HCT116 (cell line): ENCODE measurements at regions not wholly inside any gene's neighbourhood (a gene's known extent, or its start where the extent isn't known, plus 50 kb on each side); places are given as distances from the start of the nearest gene placed in this dataset.

Experiments
- ATAC-seq: fragments of 200-7000 bp; cut with Tn5 transposase; 2 replicates; pipeline ENCODE4 v1.9.1; 2020; ENCODE audit warnings: mild to moderate bottlenecking, moderate library complexity
- BruUV-seq: library from RNA; stranded (reverse); fragments of 400-500 nt; replicated peaks from 2 replicates; lab custom pipeline; 2021; lab: Mats Ljungman, UMichigan
- CTCF ChIA-PET: fragments of 300-600 bp; sonication (Branson Sonifier 250); formaldehyde crosslinking; loops from one replicate; lab custom pipeline; 2021; ENCODE audit warnings: antibody characterized with exemption; lab: Charles Lee
- POLR2A ChIA-PET: fragments of 300-600, 350-600 bp; sonication (Branson Sonifier 250); formaldehyde crosslinking; loops from one replicate; lab custom pipeline; 2021; ENCODE audit warnings: antibody characterized with exemption; lab: Charles Lee
- RAD21 ChIA-PET, 2 experiments: fragments of 300-600 bp; sonication (Branson Sonifier 250); formaldehyde crosslinking; loops; one replicate each; lab custom pipeline; 2023; ENCODE audit warnings: low total read pairs in 2 of 2; ENCODE audit not compliant: uncharacterized antibody in 2 of 2, unreplicated experiment in 2 of 2, low non-redundant PET in 1 of 2; lab: Charles Lee
- DNase-seq: peaks from one replicate; pipeline ENCODE4 v3.0.0-alpha.2; 2010; ENCODE audit warnings: low read depth, low spot score
- H2AFZ ChIP-seq: fragments of 200-600 bp; shearing (Covaris generic), sonication (generic); 2 replicates; pipeline ENCODE4 v1.6.1; 2017; ENCODE audit warnings: low read depth, mixed run types, mixed read lengths, antibody characterized with exemption, low read length; ENCODE audit not compliant: poor library complexity, severe bottlenecking
- H3K27ac ChIP-seq: 2 replicates; pipeline ENCODE4 v1.5.1; 2012; ENCODE audit warnings: low read depth, low read length
- H3K27me3 ChIP-seq: fragments of 200-600 bp; sonication (generic); 2 replicates; pipeline ENCODE4 v1.6.1; 2016; ENCODE audit warnings: mixed run types, low read length, mixed read lengths; ENCODE audit not compliant: insufficient read depth
- H3K36me3 ChIP-seq, 2 experiments: fragments of 200-500 bp in 1 of 2; fragments of 200-600 bp in 1 of 2; sonication (Bioruptor generic) in 1 of 2; sonication (generic) in 1 of 2; 2 replicates each; pipeline versions ENCODE4 v1.5.1 to v1.6.1; 2014 to 2016; ENCODE audit warnings: low read length in 2 of 2, inconsistent platforms in 1 of 2, mixed read lengths in 1 of 2, mixed run types in 1 of 2; ENCODE audit not compliant: insufficient read depth in 2 of 2, control insufficient read depth in 1 of 2
- H3K4me1 ChIP-seq, 2 experiments: fragments of 200-600 bp in 1 of 2; sonication (generic) in 1 of 2; 2 replicates each; pipeline versions ENCODE4 v1.5.1 to v1.6.1; 2012 to 2017; ENCODE audit warnings: low read length in 2 of 2, inconsistent platforms in 1 of 2, mild to moderate bottlenecking in 1 of 2, mixed read lengths in 1 of 2, mixed run types in 1 of 2, moderate library complexity in 1 of 2; ENCODE audit not compliant: insufficient read depth in 2 of 2, control insufficient read depth in 1 of 2
- H3K4me2 ChIP-seq: fragments of 200-600 bp; sonication (generic); 2 replicates; pipeline ENCODE4 v1.6.1; 2017; ENCODE audit warnings: mixed run types, low read length, mixed read lengths
- H3K4me3 ChIP-seq, 2 experiments: fragments of 200-600 bp in 1 of 2; sonication (generic) in 1 of 2; replicated peaks in 1 of 2; 2 replicates each; pipeline ENCODE4 v1.5.1; 2011 to 2016; ENCODE audit warnings: low read length in 2 of 2, control low read depth in 1 of 2, low read depth in 1 of 2, mild to moderate bottlenecking in 1 of 2, mixed read lengths in 1 of 2, mixed run types in 1 of 2
- H3K79me2 ChIP-seq: fragments of 200-600 bp; sonication (generic); 2 replicates; pipeline ENCODE4 v1.6.1; 2017; ENCODE audit warnings: mild to moderate bottlenecking, mixed run types, low read length, moderate library complexity, mixed read lengths; ENCODE audit not compliant: insufficient read depth
- H3K9ac ChIP-seq: fragments of 200-600 bp; sonication (generic); 2 replicates; pipeline ENCODE4 v1.6.1; 2016; ENCODE audit warnings: low read length, mixed read lengths
- H3K9me2 ChIP-seq: fragments of 200-600 bp; sonication (generic), shearing (Covaris generic); 2 replicates; pipeline ENCODE4 v1.6.1; 2017; ENCODE audit warnings: mixed run types, mild to moderate bottlenecking, moderate library complexity; ENCODE audit not compliant: insufficient read depth
- H3K9me3 ChIP-seq, 2 experiments: fragments of 200-500 bp in 1 of 2; fragments of 200-600 bp in 1 of 2; sonication (Bioruptor generic) in 1 of 2; sonication (generic) in 1 of 2; 2 replicates each; pipeline ENCODE4 v1.6.1; 2014 to 2017; ENCODE audit warnings: low read length in 2 of 2, mixed read lengths in 2 of 2, inconsistent platforms in 1 of 2, low read depth in 1 of 2, mild to moderate bottlenecking in 1 of 2, mixed run types in 1 of 2, moderate library complexity in 1 of 2; ENCODE audit not compliant: control insufficient read depth in 1 of 2, insufficient read depth in 1 of 2
- H4K20me1 ChIP-seq: fragments of 200-600 bp; sonication (generic), shearing (Covaris generic); 2 replicates; pipeline ENCODE4 v1.6.1; 2017; ENCODE audit warnings: mixed run types, mild to moderate bottlenecking, moderate library complexity; ENCODE audit not compliant: insufficient read depth
- EZH2 ChIP-seq: fragments of 200-600 bp; sonication (generic); IDR thresholded peaks from 2 replicates; pipeline ENCODE4 v1.6.1; 2017; ENCODE audit warnings: antibody characterized with exemption, mixed run types
- SIN3A ChIP-seq: IDR thresholded peaks from 2 replicates; pipeline ENCODE4 v1.6.1; 2012; ENCODE audit warnings: low read depth
- SP1 ChIP-seq: IDR thresholded peaks from 2 replicates; pipeline ENCODE4 v1.6.1; 2012; ENCODE audit warnings: low read depth
- SRF ChIP-seq: IDR thresholded peaks from 2 replicates; pipeline ENCODE4 v1.6.1; 2012; ENCODE audit warnings: low read depth
- TCF7L2 ChIP-seq: IDR thresholded peaks from 2 replicates; pipeline ENCODE4 v1.7.0; 2011; ENCODE audit warnings: borderline replicate concordance, inconsistent platforms; ENCODE audit not compliant: insufficient read depth, insufficient read length; ENCODE audit errors: extremely low read depth
- YY1 ChIP-seq: IDR thresholded peaks from 2 replicates; pipeline ENCODE4 v1.6.1; 2011; ENCODE audit warnings: low read length, low read depth, moderate library complexity, mild to moderate bottlenecking; ENCODE audit not compliant: insufficient replicate concordance; ENCODE audit errors: extremely low read depth
- ZFX ChIP-seq: fragments of 450-650 bp; IDR thresholded peaks from 2 replicates; pipeline ENCODE4 v1.6.1; 2017
- intact Hi-C: fragments of 100-400 bp; cut with micrococcal nuclease; formaldehyde crosslinking; loops from 2 replicates; pipeline ENCODE4 v1.10.0; 2022
- TF ChIP-seq, protein P1 (sequence below), 3 experiments: fragments of 200-600 bp in 1 of 3; sonication (generic) in 1 of 3; IDR thresholded peaks in 2 of 3; conservative IDR thresholded peaks in 1 of 3; 2 replicates each; pipeline ENCODE4 v1.5.1; 2012 to 2017; ENCODE audit warnings: low read depth in 2 of 3, low read length in 2 of 3, antibody characterized with exemption in 1 of 3, borderline replicate concordance in 1 of 3, control low read depth in 1 of 3, mild to moderate bottlenecking in 1 of 3, mixed read lengths in 1 of 3, mixed run types in 1 of 3, moderate library complexity in 1 of 3; ENCODE audit not compliant: insufficient read depth in 1 of 3
- TF ChIP-seq, protein P2 (sequence below): IDR thresholded peaks from 2 replicates; pipeline ENCODE4 v1.6.1; 2012

DNA sequence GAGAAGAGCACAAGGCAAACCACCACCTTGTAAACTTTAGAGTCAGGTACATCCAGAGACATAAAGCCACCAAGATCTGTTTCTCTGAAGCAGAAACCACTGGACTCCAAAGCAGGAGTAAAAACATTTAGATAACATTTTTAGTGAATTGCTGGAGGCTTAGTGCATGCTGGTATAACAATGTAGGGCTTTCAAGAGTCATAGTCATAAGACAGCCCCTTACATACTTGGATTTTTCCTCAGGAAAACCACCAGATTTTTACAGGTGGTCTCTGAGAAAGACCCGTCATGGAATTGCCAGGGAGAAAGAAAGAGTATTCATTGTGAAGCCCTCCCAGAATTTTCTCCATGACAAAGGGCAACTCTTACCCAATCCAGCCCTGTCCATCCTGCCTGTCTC, 434.5 kb upstream of the NAALADL2 start (continued):
- no peak for TF ChIP-seq YY1
- TF ChIP-seq TCF7L2, result no peak

DNA sequence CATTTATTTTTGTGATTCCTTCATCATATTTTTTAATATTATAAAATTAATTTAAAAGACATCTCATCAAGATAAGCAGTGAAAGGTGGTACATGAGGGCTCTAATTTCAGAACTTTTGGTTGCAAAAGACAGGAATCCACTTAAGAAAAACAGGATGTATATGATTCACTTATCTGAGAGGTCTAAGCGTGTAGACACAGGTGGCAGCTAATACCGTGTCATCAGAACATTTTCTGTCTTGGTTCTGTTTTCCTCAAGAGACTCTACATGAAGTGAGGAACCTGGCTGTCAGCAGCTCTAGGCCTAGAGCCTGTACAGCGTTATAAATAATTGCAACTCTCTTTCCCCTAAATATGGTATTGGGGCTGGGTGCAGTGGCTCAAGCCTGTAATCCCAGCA, 433.7 kb upstream of the NAALADL2 start:
- H3K27me3 ChIP-seq, result no peaks in the 10 kb centered on the region
- no peaks in the 10 kb centered on the region for H3K9me3 ChIP-seq
- H3K9me2 ChIP-seq, result peaks cover 4% of the 10 kb centered on the region; the same call in 1 of the 2 replicates
- RAD21 ChIA-PET, result no interaction called here
- H4K20me1 ChIP-seq, result no peaks in the 10 kb centered on the region
- no peak overlapping the region for H3K27ac ChIP-seq
- TF ChIP-seq SIN3A (no peak), ZFX (no peak), SP1 (no peak), SRF (no peak), EZH2 (no peak)
- TF ChIP-seq, protein P1, sequence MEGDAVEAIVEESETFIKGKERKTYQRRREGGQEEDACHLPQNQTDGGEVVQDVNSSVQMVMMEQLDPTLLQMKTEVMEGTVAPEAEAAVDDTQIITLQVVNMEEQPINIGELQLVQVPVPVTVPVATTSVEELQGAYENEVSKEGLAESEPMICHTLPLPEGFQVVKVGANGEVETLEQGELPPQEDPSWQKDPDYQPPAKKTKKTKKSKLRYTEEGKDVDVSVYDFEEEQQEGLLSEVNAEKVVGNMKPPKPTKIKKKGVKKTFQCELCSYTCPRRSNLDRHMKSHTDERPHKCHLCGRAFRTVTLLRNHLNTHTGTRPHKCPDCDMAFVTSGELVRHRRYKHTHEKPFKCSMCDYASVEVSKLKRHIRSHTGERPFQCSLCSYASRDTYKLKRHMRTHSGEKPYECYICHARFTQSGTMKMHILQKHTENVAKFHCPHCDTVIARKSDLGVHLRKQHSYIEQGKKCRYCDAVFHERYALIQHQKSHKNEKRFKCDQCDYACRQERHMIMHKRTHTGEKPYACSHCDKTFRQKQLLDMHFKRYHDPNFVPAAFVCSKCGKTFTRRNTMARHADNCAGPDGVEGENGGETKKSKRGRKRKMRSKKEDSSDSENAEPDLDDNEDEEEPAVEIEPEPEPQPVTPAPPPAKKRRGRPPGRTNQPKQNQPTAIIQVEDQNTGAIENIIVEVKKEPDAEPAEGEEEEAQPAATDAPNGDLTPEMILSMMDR (IDR thresholded peaks at IDR 0.05 in 2 of 3, conservative IDR thresholded peaks at IDR 0.05 in 1 of 3; ENCODE audit: borderline replicate concordance in 1 of 3, insufficient read depth in 1 of 3, low read depth in 2 of 3, low read length in 2 of 3), result no peak
- TF ChIP-seq, protein P2, sequence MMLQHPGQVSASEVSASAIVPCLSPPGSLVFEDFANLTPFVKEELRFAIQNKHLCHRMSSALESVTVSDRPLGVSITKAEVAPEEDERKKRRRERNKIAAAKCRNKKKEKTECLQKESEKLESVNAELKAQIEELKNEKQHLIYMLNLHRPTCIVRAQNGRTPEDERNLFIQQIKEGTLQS, result no peak
- DNase-seq, result no peak
- POLR2A ChIA-PET, result no interaction called here
- H3K79me2 ChIP-seq, result no peaks in the 10 kb centered on the region
- CTCF ChIA-PET, result no interaction called here
- ATAC-seq, result no peak
- H2AFZ ChIP-seq, result no peak overlapping the region
- no peak overlapping the region for H3K4me3 ChIP-seq
- no peaks in the 10 kb centered on the region for H3K4me1 ChIP-seq
- H3K9ac ChIP-seq, result no peak overlapping the region
- intact Hi-C loops, result no loop called here
- no peaks in the 10 kb centered on the region for H3K36me3 ChIP-seq
- no peak overlapping the region for H3K4me2 ChIP-seq
- no TSS peak for BruUV-seq
